Pancreas (tissue), 10 donors: ENCODE measurements at regions not wholly inside any gene's neighbourhood (a gene's known extent, or its start where the extent isn't known, plus 50 kb on each side); places are given as distances from the start of the nearest gene placed in this dataset.

Experiments used
- ATAC-seq, 4 donors: fragments of 200-7000 bp; cut with Tn5 transposase; one replicate each; pipeline versions ENCODE4 v1.8.0 to v1.9.1; 2020; ENCODE audit warnings: mild to moderate bottlenecking in 4 of 4, moderate library complexity in 4 of 4
- DNase-seq, 6 donors: peaks; one replicate each; pipeline ENCODE4 v3.0.0-alpha.2; 2020
- FAIRE-seq: peaks from 2 replicates; lab custom pipeline; 2012; peaks lifted over from hg19 to GRCh38; lab: Jason Lieb, UNC
- H3K27ac ChIP-seq, 4 donors: fragments of 200-600 bp; sonication (generic); 1 replicate in 3 of 4; 2 replicates in 1 of 4; pipeline versions ENCODE4 v1.5.0 to v1.8.0; 2020
- H3K27me3 ChIP-seq, 4 donors: fragments of 200-600 bp; one replicate each; pipeline ENCODE4 v1.8.0; 2021
- H3K36me3 ChIP-seq, 3 donors: fragments of 200-600 bp; sonication (generic) in 1 of 3; one replicate each; pipeline versions ENCODE4 v1.5.0 to v1.8.0; 2020 to 2021
- H3K4me1 ChIP-seq, 3 donors: fragments of 200-600 bp; one replicate each; pipeline ENCODE4 v1.8.0; 2021
- H3K4me3 ChIP-seq, 4 donors: fragments of 200-600 bp; sonication (generic) in 2 of 4; one replicate each; pipeline versions ENCODE4 v1.5.0 to v1.8.0; 2020 to 2021
- H3K9me3 ChIP-seq, 4 donors: fragments of 200-600 bp; one replicate each; pipeline ENCODE4 v1.8.0; 2021
- WGBS, 2 donors: extraction: QIAGEN DNeasy Blood & Tissue Kit; methylation state at CpG; one replicate each; pipeline ENCODE4 v1.1.7; 2013; 5-methylcytosine and 5-hydroxymethylcytosine counted together
- intact Hi-C, 3 donors: fragments of 100-400 bp; cut with DNase I; formaldehyde crosslinking; loops; one replicate each; pipeline versions ENCODE4 v1.11.1 to v1.14.2; 2022
- TF ChIP-seq, protein P1 (sequence below), 4 donors: fragments of 200-600 bp; sonication (generic) in 3 of 4; IDR thresholded peaks; one replicate each; pipeline versions ENCODE4 v1.5.0 to v1.8.0; 2021; ENCODE audit warnings: antibody characterized with exemption in 4 of 4
- donor health status: healthy with polysubstance abuse.
- donor health status: DM: no; HTN: no; CAD: no; lungs with moderate emphysema.
- donor health status: DM: no; HTN: no; CAD: no.
- donor health status: control.
- donor health status: control.
- donor health status: Bipolar disorder and iron deficiency.
- donor health status: DM: yes; HTN: yes; CAD: no.
- donor health status: DM: no; HTN: no; CAD: no.
- donor health status: DM: no; HTN: no; CAD: no.
- donor health status: DM: yes; HTN: yes; CAD: no.

DNA sequence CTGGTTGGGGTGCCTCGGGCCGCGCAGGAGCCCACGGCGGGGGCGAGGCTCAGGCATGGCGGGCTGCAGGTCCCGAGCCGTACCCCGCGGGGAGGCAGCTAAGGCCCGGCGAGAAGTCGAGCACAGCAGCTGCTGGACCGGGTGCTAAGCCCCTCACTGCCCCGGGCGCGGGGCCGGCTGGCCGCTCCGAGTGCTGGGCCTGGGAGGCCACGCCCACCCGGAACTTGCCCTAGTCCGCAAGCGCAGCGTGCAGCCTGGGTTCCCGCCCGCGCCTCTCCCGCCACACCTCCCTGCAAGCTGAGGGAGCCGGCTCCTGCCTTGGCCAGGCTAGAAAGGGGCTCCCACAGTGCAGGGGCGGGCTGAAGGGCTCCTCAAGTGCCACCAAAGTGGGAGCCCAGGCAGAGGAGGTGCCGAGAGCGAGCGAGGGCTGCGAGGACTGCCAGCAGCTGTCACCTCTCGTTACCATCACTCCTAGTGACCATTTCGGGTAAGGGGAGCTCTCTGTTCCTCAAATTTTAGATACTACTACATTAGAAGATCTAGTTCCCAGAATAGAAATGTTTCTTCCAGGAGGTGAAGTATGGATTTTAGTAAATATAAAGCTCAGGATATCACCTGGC lies 417.0 kb upstream of the AGTR1 start:
- H3K4me3 ChIP-seq: no peak overlapping the region
- ATAC-seq (no peak), DNase-seq (peak in 4 of 6 donors; percentile 7 to 60 (median 31)), FAIRE-seq (no peak)
- no peak overlapping the region for H3K27ac ChIP-seq
- no peaks in the 10 kb centered on the region for H3K4me1 ChIP-seq
- TF ChIP-seq, protein P1, sequence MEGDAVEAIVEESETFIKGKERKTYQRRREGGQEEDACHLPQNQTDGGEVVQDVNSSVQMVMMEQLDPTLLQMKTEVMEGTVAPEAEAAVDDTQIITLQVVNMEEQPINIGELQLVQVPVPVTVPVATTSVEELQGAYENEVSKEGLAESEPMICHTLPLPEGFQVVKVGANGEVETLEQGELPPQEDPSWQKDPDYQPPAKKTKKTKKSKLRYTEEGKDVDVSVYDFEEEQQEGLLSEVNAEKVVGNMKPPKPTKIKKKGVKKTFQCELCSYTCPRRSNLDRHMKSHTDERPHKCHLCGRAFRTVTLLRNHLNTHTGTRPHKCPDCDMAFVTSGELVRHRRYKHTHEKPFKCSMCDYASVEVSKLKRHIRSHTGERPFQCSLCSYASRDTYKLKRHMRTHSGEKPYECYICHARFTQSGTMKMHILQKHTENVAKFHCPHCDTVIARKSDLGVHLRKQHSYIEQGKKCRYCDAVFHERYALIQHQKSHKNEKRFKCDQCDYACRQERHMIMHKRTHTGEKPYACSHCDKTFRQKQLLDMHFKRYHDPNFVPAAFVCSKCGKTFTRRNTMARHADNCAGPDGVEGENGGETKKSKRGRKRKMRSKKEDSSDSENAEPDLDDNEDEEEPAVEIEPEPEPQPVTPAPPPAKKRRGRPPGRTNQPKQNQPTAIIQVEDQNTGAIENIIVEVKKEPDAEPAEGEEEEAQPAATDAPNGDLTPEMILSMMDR (IDR thresholded peaks at IDR 0.05): no peak
- intact Hi-C loops: no loop called here
- WGBS, 2 donors: 94 to 95% methylated on average over 33 to 38 of the region's 38 CpGs
- H3K9me3 ChIP-seq: no peaks in the 10 kb centered on the region
- H3K27me3 ChIP-seq: no peaks in the 10 kb centered on the region
- no peaks in the 10 kb centered on the region for H3K36me3 ChIP-seq

DNA sequence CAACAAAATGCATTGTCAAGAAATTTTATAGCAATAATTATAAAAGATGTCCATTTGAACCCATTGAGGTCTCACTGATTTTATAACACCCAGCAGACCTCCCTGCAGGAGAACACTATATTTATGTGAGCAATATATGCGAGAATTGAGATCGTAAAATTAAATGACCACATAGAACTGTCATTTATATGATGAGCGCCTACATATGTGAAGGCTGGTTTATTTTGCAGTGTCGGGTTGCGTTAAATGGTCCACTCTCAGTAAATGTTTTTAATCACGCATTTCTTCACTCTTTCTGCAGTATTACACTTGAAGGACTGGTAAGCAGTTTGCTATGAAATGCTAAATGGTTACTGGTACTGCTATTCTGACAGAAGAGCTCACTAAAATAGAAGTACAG lies 408.5 kb upstream of the AGTR1 start:
- ATAC-seq (no peak), DNase-seq (no peak), FAIRE-seq (no peak)
- no peaks in the 10 kb centered on the region for H3K9me3 ChIP-seq
- H3K27ac ChIP-seq: no peak overlapping the region
- 90 to 95% methylated on average over 6 of the region's 6 CpGs for WGBS, 2 donors
- TF ChIP-seq, protein P1 (IDR thresholded peaks at IDR 0.05): no peak
- no peak overlapping the region for H3K4me3 ChIP-seq
- no peaks in the 10 kb centered on the region for H3K4me1 ChIP-seq
- intact Hi-C loops: no loop called here
- no peaks in the 10 kb centered on the region for H3K36me3 ChIP-seq
- no peaks in the 10 kb centered on the region for H3K27me3 ChIP-seq

DNA sequence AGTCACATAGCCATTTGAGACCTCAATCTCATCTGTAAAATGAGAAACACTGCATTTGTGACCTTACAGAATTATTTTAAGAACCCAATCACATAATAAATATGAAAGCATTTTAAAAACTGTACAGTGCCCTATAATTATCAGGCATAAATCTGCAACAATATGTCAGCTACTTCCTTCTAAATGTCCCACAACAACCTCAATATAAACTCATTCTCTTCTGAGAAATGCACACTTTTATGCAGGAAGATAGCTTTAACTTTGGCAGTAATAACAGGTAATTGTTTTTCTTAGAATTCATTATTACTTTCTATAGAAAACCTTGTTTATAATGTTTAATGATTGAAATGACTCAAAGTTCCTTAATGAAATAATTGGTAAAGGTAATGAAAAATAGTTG lies 400.7 kb upstream of the AGTR1 start:
- ATAC-seq (no peak), DNase-seq (no peak), FAIRE-seq (no peak)
- TF ChIP-seq, protein P1 (IDR thresholded peaks at IDR 0.05): no peak
- H3K9me3 ChIP-seq: no peaks in the 10 kb centered on the region
- no peaks in the 10 kb centered on the region for H3K36me3 ChIP-seq
- intact Hi-C loops: no loop called here
- H3K27me3 ChIP-seq: no peaks in the 10 kb centered on the region
- H3K4me1 ChIP-seq: no peaks in the 10 kb centered on the region
- H3K4me3 ChIP-seq: no peak overlapping the region
- H3K27ac ChIP-seq: no peak overlapping the region

DNA sequence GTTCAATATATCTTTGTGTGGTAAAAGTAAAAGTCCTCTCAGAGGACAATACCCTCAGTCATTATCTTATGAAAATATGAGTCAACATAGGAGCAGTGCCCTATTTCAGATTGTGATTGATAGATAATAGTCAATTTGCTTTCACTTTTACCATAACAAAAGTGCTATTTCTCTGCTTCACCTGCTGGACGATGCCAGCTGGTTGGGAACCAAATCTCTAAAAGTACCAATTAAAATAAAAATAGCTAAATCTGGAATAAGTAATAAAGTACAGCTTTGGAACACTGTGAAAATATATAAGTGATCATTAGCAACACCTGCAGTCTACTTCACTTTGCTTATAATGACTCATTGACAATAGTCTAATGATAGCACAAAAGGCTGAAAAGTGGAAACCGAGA lies 390.3 kb upstream of the AGTR1 start:
- no peaks in the 10 kb centered on the region for H3K4me1 ChIP-seq

More for the DNA sequence above, 390.3 kb upstream of the AGTR1 start:
- no peak overlapping the region for H3K27ac ChIP-seq
- ATAC-seq: no peak
- 42 to 71% methylated on average over 2 of the region's 2 CpGs for WGBS, 2 donors
- H3K36me3 ChIP-seq: no peaks in the 10 kb centered on the region
- H3K27me3 ChIP-seq: no peaks in the 10 kb centered on the region
- intact Hi-C loops: no loop called here
- TF ChIP-seq, protein P1 (IDR thresholded peaks at IDR 0.05): no peak
- H3K9me3 ChIP-seq: no peaks in the 10 kb centered on the region
- FAIRE-seq: no peak
- no peak overlapping the region for H3K4me3 ChIP-seq
- DNase-seq: no peak
